HEK293 (cell line): ENCODE measurements at regions not wholly inside any gene's neighbourhood (a gene's known extent, or its start where the extent isn't known, plus 50 kb on each side); places are given as distances from the start of the nearest gene placed in this dataset.

Source experiments
- CTCF ChIA-PET: fragments of 350-600 bp; formaldehyde crosslinking; extraction: SDS; loops from one replicate; lab custom pipeline; 2021; ENCODE audit warnings: antibody characterized with exemption; lab: Yijun Ruan, JAX
- POLR2A ChIA-PET: fragments of 300-600 bp; formaldehyde crosslinking; extraction: SDS; loops from one replicate; lab custom pipeline; 2020; ENCODE audit warnings: antibody characterized with exemption, inconsistent platforms; lab: Yijun Ruan, JAX
- H3K27ac ChIP-seq: fragments of 200-500 bp; sonication (Bioruptor generic); 2 replicates; pipeline ENCODE4 v1.5.1; 2014; ENCODE audit warnings: low read depth, low read length, control low read depth, inconsistent platforms; ENCODE audit errors: extremely low read depth
- H3K36me3 ChIP-seq, 2 experiments: fragments of 200-500 bp in 1 of 2; sonication (Bioruptor generic) in 1 of 2; 1 replicate in 1 of 2; 2 replicates in 1 of 2; pipeline ENCODE4 v1.5.1; 2014 to 2017; ENCODE audit warnings: inconsistent platforms in 2 of 2, low read length in 2 of 2; ENCODE audit not compliant: control insufficient read depth in 2 of 2, insufficient read depth in 1 of 2
- H3K4me1 ChIP-seq: fragments of 200-500 bp; sonication (Bioruptor generic); 2 replicates; pipeline ENCODE4 v1.5.1; 2014; ENCODE audit warnings: mild to moderate bottlenecking, low read length, inconsistent platforms; ENCODE audit not compliant: control insufficient read depth, insufficient read depth
- H3K4me3 ChIP-seq: 2 replicates; pipeline ENCODE4 v1.5.1; 2011; ENCODE audit warnings: low read depth, mild to moderate bottlenecking, control low read depth, low read length, moderate library complexity
- H3K9me3 ChIP-seq: fragments of 200-500 bp; sonication (Bioruptor generic); 2 replicates; pipeline ENCODE4 v1.5.1; 2014; ENCODE audit warnings: low read depth, low read length, inconsistent platforms; ENCODE audit not compliant: control insufficient read depth, insufficient read depth
- BCL11B ChIP-seq: fragments of 450-650 bp; formaldehyde crosslinking; IDR thresholded peaks from 2 replicates; pipeline ENCODE4 v1.5.1; 2016; ENCODE audit warnings: low read depth, missing biosample characterization, missing genetic modification characterization
- HOXD13 ChIP-seq: sonication (generic); formaldehyde crosslinking; IDR thresholded peaks from 2 replicates; pipeline ENCODE4 v1.8.0; 2022; ENCODE audit warnings: missing genetic modification reagents, borderline replicate concordance
- PRDM1 ChIP-seq: fragments of 450-650 bp; formaldehyde crosslinking; IDR thresholded peaks from 2 replicates; pipeline ENCODE4; 2016; ENCODE audit warnings: missing biosample characterization, missing genetic modification characterization
- SETDB1 ChIP-seq: IDR thresholded peaks from one replicate; pipeline ENCODE4 v1.6.1; 2017; ENCODE audit warnings: mild to moderate bottlenecking, low read length, moderate library complexity, mixed read lengths; ENCODE audit not compliant: insufficient read length
- SP7 ChIP-seq: fragments of 450-650 bp; formaldehyde crosslinking; IDR thresholded peaks from 2 replicates; pipeline ENCODE4 v1.5.1; 2016; ENCODE audit warnings: missing biosample characterization, missing genetic modification characterization
- TRIM28 ChIP-seq: IDR thresholded peaks from 2 replicates; pipeline ENCODE4 v1.6.1; 2011; ENCODE audit warnings: low read length, control low read depth, borderline replicate concordance
- YY2 ChIP-seq: fragments of 450-650 bp; formaldehyde crosslinking; IDR thresholded peaks from 2 replicates; pipeline ENCODE4 v1.5.1; 2016; ENCODE audit warnings: missing biosample characterization, missing genetic modification characterization
- ZNF146 ChIP-seq: fragments of 450-650 bp; formaldehyde crosslinking; IDR thresholded peaks from 2 replicates; pipeline ENCODE4 v1.5.1; 2016; ENCODE audit warnings: missing biosample characterization, missing genetic modification characterization
- ZNF184 ChIP-seq: fragments of 450-650 bp; IDR thresholded peaks from 2 replicates; pipeline ENCODE4 v1.5.1; 2018; ENCODE audit warnings: missing biosample characterization, mild to moderate bottlenecking, missing genetic modification characterization
- ZNF221 ChIP-seq: fragments of 450-650 bp; formaldehyde crosslinking; IDR thresholded peaks from 2 replicates; pipeline ENCODE4 v1.5.1; 2017; ENCODE audit warnings: missing biosample characterization, missing genetic modification characterization, borderline replicate concordance
- ZNF37A ChIP-seq: fragments of 450-650 bp; IDR thresholded peaks from 2 replicates; pipeline ENCODE4 v1.5.1; 2018; ENCODE audit warnings: missing biosample characterization, missing genetic modification characterization
- ZNF426 ChIP-seq: fragments of 450-650 bp; formaldehyde crosslinking; IDR thresholded peaks from 2 replicates; pipeline ENCODE4 v1.5.1; 2017; ENCODE audit warnings: missing biosample characterization, missing genetic modification characterization, mild to moderate bottlenecking, inconsistent platforms, moderate library complexity
- ZNF510 ChIP-seq: fragments of 450-650 bp; formaldehyde crosslinking; IDR thresholded peaks from 2 replicates; pipeline ENCODE4 v1.5.1; 2018; ENCODE audit warnings: mild to moderate bottlenecking, missing genetic modification characterization, missing biosample characterization; ENCODE audit not compliant: insufficient replicate concordance
- ZNF529 ChIP-seq: fragments of 450-650 bp; formaldehyde crosslinking; IDR thresholded peaks from 2 replicates; pipeline ENCODE4 v1.5.1; 2017; ENCODE audit warnings: missing genetic modification characterization, missing biosample characterization; ENCODE audit not compliant: insufficient replicate concordance
- ZNF549 ChIP-seq: fragments of 450-650 bp; IDR thresholded peaks from 2 replicates; pipeline ENCODE4 v1.5.1; 2018; ENCODE audit warnings: missing biosample characterization, missing genetic modification characterization, mild to moderate bottlenecking, inconsistent platforms, moderate library complexity
- ZNF558 ChIP-seq: fragments of 450-650 bp; formaldehyde crosslinking; IDR thresholded peaks from 2 replicates; pipeline ENCODE4 v1.5.1; 2016; ENCODE audit warnings: missing biosample characterization, missing genetic modification characterization
- ZNF610 ChIP-seq: fragments of 450-650 bp; formaldehyde crosslinking; IDR thresholded peaks from 2 replicates; pipeline ENCODE4 v1.5.1; 2016; ENCODE audit warnings: missing biosample characterization, missing genetic modification characterization, borderline replicate concordance
- ZNF626 ChIP-seq: fragments of 450-650 bp; sonication (Bioruptor Pico); formaldehyde crosslinking; IDR thresholded peaks from 2 replicates; pipeline ENCODE4 v1.5.1; 2018; ENCODE audit warnings: missing biosample characterization, missing genetic modification characterization, inconsistent platforms
- TF ChIP-seq, protein P1 (sequence below): fragments of 450-650 bp; formaldehyde crosslinking; conservative IDR thresholded peaks from 2 replicates; pipeline ENCODE4 v1.5.1; 2016; ENCODE audit warnings: low read depth, missing biosample characterization, missing genetic modification characterization
- TF ChIP-seq, protein P2 (sequence below): fragments of 450-650 bp; formaldehyde crosslinking; IDR thresholded peaks from 2 replicates; pipeline ENCODE4 v1.5.1; 2016; ENCODE audit warnings: missing biosample characterization, missing genetic modification characterization, low read depth
- TF ChIP-seq, protein P3 (sequence below): fragments of 450-650 bp; formaldehyde crosslinking; IDR thresholded peaks from 2 replicates; pipeline ENCODE4 v1.5.1; 2016; ENCODE audit warnings: missing biosample characterization, missing genetic modification characterization
- TF ChIP-seq, protein P4 (sequence below): fragments of 450-650 bp; formaldehyde crosslinking; IDR thresholded peaks from 2 replicates; pipeline ENCODE4 v1.5.1; 2016; ENCODE audit warnings: missing biosample characterization, missing genetic modification characterization

DNA sequence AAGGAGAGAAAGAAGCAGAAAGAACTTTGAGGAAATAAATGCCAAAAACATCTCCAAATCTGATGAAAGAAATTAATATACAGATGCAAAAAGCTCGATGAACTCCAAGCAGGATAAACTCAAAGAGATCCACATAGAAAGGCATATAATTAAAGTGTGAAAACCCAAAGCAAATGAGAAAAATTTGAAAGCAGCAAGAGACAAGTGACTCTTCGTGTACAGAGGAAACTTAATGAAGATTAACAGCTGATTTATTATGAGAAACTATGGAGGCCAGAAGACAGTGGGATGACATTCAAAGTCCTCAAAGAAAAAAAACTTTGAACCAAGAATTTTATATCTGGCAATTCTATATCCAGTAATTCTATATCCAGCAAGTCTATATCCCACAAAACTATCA lies 163.0 kb upstream of the TMCC3 start:
- Histone ChIP-seq H3K9me3 (no peaks in the 10 kb centered on the region), H3K27ac (no peak overlapping the region), H3K36me3 (no peaks in the 10 kb centered on the region)
- TF ChIP-seq ZNF529 (peak; percentile 61), ZNF610 (0 out of 2 replicates have a peak, but pooled peaks have one; percentile 51), ZNF37A (tag by site-specific recombination) (0 out of 2 replicates have a peak, but pooled peaks have one; percentile 33), SETDB1 (peak; percentile 97), SP7 (tag by site-specific recombination) (0 out of 2 replicates have a peak, but pooled peaks have one; percentile 14), ZNF426 (tag by site-specific recombination) (no peak), ZNF510 (tag by site-specific recombination) (peak; percentile 64), HOXD13 (CRISPR knock-in tag) (no peak), ZNF146 (no peak), ZNF549 (tag by site-specific recombination) (peak; percentile 67; the same call in 1 of the 2 replicates), TRIM28 (peak; percentile 96), BCL11B (tag by site-specific recombination) (no peak), PRDM1 (tag by site-specific recombination) (no peak), YY2 (tag by site-specific recombination) (no peak), ZNF221 (tag by site-specific recombination) (no peak), ZNF558 (tag by site-specific recombination) (peak; percentile 100), ZNF626 (tag by site-specific recombination) (0 out of 2 replicates have a peak, but pooled peaks have one; percentile 48), ZNF184 (tag by site-specific recombination) (peak; percentile 72; the same call in 1 of the 2 replicates)
- TF ChIP-seq, protein P1, sequence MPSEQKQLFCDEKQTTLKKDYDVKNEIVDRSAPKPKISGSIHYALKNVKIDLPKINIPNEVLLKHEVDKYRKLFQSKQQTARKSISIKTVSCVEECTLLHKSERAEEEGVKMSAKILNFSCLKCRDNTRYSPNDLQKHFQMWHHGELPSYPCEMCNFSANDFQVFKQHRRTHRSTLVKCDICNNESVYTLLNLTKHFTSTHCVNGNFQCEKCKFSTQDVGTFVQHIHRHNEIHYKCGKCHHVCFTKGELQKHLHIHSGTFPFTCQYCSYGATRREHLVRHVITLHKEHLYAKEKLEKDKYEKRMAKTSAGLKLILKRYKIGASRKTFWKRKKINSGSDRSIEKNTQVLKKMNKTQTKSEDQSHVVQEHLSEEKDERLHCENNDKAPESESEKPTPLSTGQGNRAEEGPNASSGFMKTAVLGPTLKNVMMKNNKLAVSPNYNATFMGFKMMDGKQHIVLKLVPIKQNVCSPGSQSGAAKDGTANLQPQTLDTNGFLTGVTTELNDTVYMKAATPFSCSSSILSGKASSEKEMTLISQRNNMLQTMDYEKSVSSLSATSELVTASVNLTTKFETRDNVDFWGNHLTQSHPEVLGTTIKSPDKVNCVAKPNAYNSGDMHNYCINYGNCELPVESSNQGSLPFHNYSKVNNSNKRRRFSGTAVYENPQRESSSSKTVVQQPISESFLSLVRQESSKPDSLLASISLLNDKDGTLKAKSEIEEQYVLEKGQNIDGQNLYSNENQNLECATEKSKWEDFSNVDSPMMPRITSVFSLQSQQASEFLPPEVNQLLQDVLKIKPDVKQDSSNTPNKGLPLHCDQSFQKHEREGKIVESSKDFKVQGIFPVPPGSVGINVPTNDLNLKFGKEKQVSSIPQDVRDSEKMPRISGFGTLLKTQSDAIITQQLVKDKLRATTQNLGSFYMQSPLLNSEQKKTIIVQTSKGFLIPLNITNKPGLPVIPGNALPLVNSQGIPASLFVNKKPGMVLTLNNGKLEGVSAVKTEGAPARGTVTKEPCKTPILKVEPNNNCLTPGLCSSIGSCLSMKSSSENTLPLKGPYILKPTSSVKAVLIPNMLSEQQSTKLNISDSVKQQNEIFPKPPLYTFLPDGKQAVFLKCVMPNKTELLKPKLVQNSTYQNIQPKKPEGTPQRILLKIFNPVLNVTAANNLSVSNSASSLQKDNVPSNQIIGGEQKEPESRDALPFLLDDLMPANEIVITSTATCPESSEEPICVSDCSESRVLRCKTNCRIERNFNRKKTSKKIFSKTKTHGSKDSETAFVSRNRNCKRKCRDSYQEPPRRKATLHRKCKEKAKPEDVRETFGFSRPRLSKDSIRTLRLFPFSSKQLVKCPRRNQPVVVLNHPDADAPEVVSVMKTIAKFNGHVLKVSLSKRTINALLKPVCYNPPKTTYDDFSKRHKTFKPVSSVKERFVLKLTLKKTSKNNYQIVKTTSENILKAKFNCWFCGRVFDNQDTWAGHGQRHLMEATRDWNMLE (tag by site-specific recombination): peak; percentile 43
- TF ChIP-seq, protein P2, sequence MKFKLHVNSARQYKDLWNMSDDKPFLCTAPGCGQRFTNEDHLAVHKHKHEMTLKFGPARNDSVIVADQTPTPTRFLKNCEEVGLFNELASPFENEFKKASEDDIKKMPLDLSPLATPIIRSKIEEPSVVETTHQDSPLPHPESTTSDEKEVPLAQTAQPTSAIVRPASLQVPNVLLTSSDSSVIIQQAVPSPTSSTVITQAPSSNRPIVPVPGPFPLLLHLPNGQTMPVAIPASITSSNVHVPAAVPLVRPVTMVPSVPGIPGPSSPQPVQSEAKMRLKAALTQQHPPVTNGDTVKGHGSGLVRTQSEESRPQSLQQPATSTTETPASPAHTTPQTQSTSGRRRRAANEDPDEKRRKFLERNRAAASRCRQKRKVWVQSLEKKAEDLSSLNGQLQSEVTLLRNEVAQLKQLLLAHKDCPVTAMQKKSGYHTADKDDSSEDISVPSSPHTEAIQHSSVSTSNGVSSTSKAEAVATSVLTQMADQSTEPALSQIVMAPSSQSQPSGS (tag by site-specific recombination): no peak
- TF ChIP-seq, protein P3, sequence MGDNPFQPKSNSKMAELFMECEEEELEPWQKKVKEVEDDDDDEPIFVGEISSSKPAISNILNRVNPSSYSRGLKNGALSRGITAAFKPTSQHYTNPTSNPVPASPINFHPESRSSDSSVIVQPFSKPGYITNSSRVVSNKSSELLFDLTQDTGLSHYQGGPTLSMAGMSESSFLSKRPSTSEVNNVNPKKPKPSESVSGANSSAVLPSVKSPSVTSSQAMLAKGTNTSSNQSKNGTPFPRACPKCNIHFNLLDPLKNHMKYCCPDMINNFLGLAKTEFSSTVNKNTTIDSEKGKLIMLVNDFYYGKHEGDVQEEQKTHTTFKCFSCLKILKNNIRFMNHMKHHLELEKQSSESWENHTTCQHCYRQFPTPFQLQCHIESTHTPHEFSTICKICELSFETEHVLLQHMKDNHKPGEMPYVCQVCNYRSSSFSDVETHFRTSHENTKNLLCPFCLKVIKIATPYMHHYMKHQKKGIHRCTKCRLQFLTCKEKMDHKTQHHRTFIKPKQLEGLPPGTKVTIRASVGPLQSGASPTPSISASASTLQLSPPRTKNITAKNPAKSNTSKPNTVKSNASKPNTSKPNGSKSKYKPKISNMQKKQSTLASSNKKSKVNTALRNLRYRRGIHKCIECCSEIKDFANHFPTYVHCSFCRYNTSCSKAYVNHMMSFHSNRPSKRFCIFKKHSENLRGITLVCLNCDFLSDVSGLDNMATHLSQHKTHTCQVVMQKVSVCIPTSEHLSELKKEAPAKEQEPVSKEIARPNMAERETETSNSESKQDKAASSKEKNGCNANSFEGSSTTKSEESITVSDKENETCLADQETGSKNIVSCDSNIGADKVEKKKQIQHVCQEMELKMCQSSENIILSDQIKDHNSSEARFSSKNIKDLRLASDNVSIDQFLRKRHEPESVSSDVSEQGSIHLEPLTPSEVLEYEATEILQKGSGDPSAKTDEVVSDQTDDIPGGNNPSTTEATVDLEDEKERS (tag by site-specific recombination): peak; percentile 95
- TF ChIP-seq, protein P4, sequence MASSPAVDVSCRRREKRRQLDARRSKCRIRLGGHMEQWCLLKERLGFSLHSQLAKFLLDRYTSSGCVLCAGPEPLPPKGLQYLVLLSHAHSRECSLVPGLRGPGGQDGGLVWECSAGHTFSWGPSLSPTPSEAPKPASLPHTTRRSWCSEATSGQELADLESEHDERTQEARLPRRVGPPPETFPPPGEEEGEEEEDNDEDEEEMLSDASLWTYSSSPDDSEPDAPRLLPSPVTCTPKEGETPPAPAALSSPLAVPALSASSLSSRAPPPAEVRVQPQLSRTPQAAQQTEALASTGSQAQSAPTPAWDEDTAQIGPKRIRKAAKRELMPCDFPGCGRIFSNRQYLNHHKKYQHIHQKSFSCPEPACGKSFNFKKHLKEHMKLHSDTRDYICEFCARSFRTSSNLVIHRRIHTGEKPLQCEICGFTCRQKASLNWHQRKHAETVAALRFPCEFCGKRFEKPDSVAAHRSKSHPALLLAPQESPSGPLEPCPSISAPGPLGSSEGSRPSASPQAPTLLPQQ (tag by site-specific recombination): no peak
- TF ChIP-seq, all 188 proteins: peak for 13
- no peaks in the 10 kb centered on the region for H3K4me1 ChIP-seq
- ChIA-PET CTCF (interaction anchor here (0.6 kb wide), 1 partner anchor 1033 kb away, joined by 7 read pairs; no protein-coding TSS in a partner anchor), POLR2A (no interaction called here)
- no peak overlapping the region for H3K4me3 ChIP-seq
